ENCODE measurements at regions not wholly inside any gene's neighbourhood (a gene's known extent, or its start where the extent isn't known, plus 50 kb on each side); places are given as distances from the start of the nearest gene placed in this dataset.

DNA sequence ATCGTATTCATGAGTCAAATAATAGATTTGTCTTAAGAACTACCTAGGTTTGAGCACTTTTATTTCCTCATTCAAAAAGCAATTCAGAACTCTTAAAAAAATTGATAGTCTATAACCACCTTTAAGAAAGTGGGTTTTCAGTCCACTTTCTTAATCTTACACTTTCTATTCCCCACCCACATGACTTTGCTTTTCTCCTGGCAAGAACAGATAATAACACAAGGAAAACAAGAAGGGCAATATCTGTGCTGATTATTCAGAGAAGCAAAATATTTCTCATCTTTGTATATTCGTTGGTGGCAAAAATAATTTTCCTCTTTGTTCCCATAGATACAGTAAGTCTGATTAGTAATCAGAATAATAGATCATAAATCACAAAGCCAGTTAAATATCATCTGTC is 130.6 kb upstream of the DNAJC10 start:
- H3K36me3 ChIP-seq = no peaks in the 10 kb centered on the region
- no peaks in the 10 kb centered on the region for H3K4me1 ChIP-seq (ENCODE audit: control insufficient read depth in 1 of 2, insufficient read depth in 1 of 2, low read depth in 1 of 2, low read length in 1 of 2)
- TF ChIP-seq, protein P1, sequence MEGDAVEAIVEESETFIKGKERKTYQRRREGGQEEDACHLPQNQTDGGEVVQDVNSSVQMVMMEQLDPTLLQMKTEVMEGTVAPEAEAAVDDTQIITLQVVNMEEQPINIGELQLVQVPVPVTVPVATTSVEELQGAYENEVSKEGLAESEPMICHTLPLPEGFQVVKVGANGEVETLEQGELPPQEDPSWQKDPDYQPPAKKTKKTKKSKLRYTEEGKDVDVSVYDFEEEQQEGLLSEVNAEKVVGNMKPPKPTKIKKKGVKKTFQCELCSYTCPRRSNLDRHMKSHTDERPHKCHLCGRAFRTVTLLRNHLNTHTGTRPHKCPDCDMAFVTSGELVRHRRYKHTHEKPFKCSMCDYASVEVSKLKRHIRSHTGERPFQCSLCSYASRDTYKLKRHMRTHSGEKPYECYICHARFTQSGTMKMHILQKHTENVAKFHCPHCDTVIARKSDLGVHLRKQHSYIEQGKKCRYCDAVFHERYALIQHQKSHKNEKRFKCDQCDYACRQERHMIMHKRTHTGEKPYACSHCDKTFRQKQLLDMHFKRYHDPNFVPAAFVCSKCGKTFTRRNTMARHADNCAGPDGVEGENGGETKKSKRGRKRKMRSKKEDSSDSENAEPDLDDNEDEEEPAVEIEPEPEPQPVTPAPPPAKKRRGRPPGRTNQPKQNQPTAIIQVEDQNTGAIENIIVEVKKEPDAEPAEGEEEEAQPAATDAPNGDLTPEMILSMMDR (IDR thresholded peaks at IDR 0.05) = no peak
- no peaks in the 10 kb centered on the region for H3K27me3 ChIP-seq
- no peak overlapping the region for H3K4me3 ChIP-seq (ENCODE audit: low read depth in 1 of 2, low read length in 1 of 2)
- no peak overlapping the region for H3K27ac ChIP-seq
- no peaks in the 10 kb centered on the region for H3K9me3 ChIP-seq

DNA sequence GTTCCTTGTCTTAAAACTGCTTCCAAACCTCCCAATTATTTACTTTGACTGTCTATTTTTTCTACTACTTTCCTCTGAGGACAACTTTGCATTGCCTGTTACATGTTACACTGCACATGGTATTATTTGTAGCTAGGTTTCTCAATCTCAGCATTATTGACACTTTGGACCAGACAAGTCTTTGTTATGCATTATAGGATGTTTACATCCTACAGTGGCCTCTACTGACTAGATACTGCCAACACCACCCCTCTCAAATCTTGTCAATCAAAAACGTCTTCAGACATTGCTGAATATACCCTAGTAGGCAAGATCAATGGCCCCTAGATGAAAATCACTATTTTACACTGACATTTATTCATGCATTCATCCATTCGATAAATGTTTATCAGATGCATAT is 129.6 kb upstream of the DNAJC10 start:
- TF ChIP-seq, protein P1 (IDR thresholded peaks at IDR 0.05) = no peak
- H3K36me3 ChIP-seq = no peaks in the 10 kb centered on the region

DNA sequence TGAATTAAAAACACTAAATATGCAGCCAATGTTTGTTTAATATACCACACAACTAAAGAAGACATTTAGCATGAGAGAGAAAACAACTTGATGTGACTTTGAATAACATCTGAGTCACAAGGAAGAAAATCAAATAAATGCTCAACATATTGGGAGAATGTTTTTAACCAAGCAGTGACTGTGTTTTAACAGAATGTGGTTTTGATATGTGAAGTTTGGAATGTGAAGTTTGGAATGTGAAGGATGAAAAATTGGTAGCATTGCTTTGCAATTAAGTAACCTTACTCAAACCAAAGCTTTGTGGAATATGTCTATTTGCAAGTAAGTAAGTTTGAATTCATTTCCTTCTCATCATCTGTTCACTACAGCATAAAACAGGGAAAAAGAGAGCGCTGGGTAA is 128.2 kb upstream of the DNAJC10 start:
- H3K27me3 ChIP-seq = no peaks in the 10 kb centered on the region
- H3K27ac ChIP-seq = no peak overlapping the region
- TF ChIP-seq, protein P1 (IDR thresholded peaks at IDR 0.05) = no peak
- no peaks in the 10 kb centered on the region for H3K9me3 ChIP-seq
- no peaks in the 10 kb centered on the region for H3K36me3 ChIP-seq
- no peaks in the 10 kb centered on the region for H3K4me1 ChIP-seq (ENCODE audit: control insufficient read depth in 1 of 2, insufficient read depth in 1 of 2, low read depth in 1 of 2, low read length in 1 of 2)
- H3K4me3 ChIP-seq (ENCODE audit: low read depth in 1 of 2, low read length in 1 of 2) = no peak overlapping the region

More for the DNA sequence above, 129.6 kb upstream of the DNAJC10 start:
- no peak overlapping the region for H3K27ac ChIP-seq
- no peak overlapping the region for H3K4me3 ChIP-seq (ENCODE audit: low read depth in 1 of 2, low read length in 1 of 2)
- H3K4me1 ChIP-seq (ENCODE audit: control insufficient read depth in 1 of 2, insufficient read depth in 1 of 2, low read depth in 1 of 2, low read length in 1 of 2) = no peaks in the 10 kb centered on the region
- no peaks in the 10 kb centered on the region for H3K27me3 ChIP-seq
- no peaks in the 10 kb centered on the region for H3K9me3 ChIP-seq

DNA sequence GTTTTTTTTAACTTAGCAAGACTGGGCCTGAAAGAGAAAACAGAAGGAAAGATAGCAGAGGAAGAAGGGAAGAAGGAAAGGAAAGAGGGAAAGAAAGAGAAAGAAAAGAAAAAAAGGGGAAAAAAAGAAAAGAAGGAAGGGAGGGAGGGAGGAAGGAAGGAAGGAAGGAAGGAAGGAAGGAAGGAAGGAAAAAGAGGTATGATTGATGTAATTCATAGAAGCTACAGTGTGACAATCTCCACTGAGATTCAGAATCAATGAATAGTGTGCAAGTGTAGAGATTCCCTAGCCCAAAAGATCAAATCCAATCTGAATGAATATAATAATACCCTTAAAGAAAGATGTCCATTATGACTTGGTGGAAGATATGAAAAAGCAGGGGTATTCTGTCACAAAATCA is 126.9 kb upstream of the DNAJC10 start:
- Histone ChIP-seq H3K4me1 (ENCODE audit: control insufficient read depth in 1 of 2, insufficient read depth in 1 of 2, low read depth in 1 of 2, low read length in 1 of 2) (no peaks in the 10 kb centered on the region), H3K9me3 (no peaks in the 10 kb centered on the region), H3K4me3 (ENCODE audit: low read depth in 1 of 2, low read length in 1 of 2) (no peak overlapping the region), H3K27me3 (no peaks in the 10 kb centered on the region), H3K36me3 (no peaks in the 10 kb centered on the region), H3K27ac (no peak overlapping the region)
- TF ChIP-seq, protein P1 (IDR thresholded peaks at IDR 0.05) = no peak

DNA sequence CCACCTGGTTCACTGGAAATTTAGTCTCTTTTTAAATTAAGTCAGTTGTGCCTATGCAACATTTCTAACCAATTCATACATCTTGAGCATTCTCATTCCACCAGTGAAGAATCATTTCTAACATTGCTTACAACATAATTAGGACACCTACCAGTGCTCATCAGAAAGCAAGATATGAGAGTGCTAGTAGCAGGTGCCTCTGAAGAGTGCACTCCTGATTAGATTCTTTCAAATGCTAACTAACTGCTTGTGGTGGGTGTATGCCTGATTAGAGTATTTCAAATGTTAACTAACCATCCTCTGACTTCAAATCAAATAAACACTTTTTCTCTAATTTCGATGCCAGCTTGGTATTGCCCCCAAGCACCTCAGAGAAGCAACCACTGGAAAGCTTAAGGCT is 124.3 kb upstream of the DNAJC10 start:
- Histone ChIP-seq H3K4me1 (ENCODE audit: control insufficient read depth in 1 of 2, insufficient read depth in 1 of 2, low read depth in 1 of 2, low read length in 1 of 2) (no peaks in the 10 kb centered on the region), H3K36me3 (no peaks in the 10 kb centered on the region)

More for the DNA sequence above, 124.3 kb upstream of the DNAJC10 start:
- H3K4me3 ChIP-seq (ENCODE audit: low read depth in 1 of 2, low read length in 1 of 2) = no peak overlapping the region
- TF ChIP-seq, protein P1 (IDR thresholded peaks at IDR 0.05) = no peak
- no peaks in the 10 kb centered on the region for H3K9me3 ChIP-seq
- H3K27me3 ChIP-seq = no peaks in the 10 kb centered on the region
- no peak overlapping the region for H3K27ac ChIP-seq
